ENCODE measurements at regions not wholly inside any gene's neighbourhood (a gene's known extent, or its start where the extent isn't known, plus 50 kb on each side); places are given as distances from the start of the nearest gene placed in this dataset.

DNA sequence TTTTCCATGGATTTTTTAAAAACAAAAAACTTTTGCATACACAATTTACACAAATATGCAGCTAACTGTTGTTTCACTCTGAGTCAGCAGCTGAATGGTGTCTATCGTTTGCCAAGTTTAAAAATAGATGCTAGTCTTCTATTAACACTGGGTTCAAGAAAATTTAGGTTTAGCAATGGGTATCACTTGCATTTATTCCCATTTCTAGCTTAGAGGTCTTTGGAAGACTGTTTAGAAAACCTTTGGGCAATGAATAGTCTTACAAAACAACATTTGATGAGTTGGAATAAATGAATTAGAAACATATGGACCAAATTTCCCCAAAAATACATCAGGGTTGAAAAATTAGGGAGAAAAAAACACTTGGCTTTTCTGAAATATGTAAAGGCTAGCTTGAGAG, 165.8 kb downstream of the LYPLAL1 start:
- Histone ChIP-seq H3K27me3 (ENCODE audit: low read length) (no peaks in the 10 kb centered on the region), H3K4me2 (ENCODE audit: low read depth, low read length, poor library complexity, severe bottlenecking) (no peak overlapping the region), H3K36me3 (ENCODE audit: low read length) (no peaks in the 10 kb centered on the region), H3K27ac (ENCODE audit: low read depth, low read length) (no peak overlapping the region), H3K9me3 (ENCODE audit: insufficient read depth, low read length) (no peaks in the 10 kb centered on the region), H4K20me1 (ENCODE audit: low read depth, low read length) (no peaks in the 10 kb centered on the region), H3K9me2 (replicated peaks; ENCODE audit: insufficient read depth, low read length) (no peaks in the 10 kb centered on the region), H3K79me2 (ENCODE audit: insufficient read depth, low read length) (no peaks in the 10 kb centered on the region), H3K9ac (ENCODE audit: low read length) (no peak overlapping the region), H3K4me3 (ENCODE audit: insufficient read depth, low read length, poor library complexity, severe bottlenecking) (no peak overlapping the region), H2AFZ (ENCODE audit: low read depth, low read length, severe bottlenecking) (no peak overlapping the region), H3F3A (ENCODE audit: insufficient read depth) (no peaks in the 10 kb centered on the region)
- TF ChIP-seq EZH2phosphoT487 (conservative IDR thresholded peaks at IDR 0.05; ENCODE audit: low read length) = no peak
- TF ChIP-seq, protein P1, sequence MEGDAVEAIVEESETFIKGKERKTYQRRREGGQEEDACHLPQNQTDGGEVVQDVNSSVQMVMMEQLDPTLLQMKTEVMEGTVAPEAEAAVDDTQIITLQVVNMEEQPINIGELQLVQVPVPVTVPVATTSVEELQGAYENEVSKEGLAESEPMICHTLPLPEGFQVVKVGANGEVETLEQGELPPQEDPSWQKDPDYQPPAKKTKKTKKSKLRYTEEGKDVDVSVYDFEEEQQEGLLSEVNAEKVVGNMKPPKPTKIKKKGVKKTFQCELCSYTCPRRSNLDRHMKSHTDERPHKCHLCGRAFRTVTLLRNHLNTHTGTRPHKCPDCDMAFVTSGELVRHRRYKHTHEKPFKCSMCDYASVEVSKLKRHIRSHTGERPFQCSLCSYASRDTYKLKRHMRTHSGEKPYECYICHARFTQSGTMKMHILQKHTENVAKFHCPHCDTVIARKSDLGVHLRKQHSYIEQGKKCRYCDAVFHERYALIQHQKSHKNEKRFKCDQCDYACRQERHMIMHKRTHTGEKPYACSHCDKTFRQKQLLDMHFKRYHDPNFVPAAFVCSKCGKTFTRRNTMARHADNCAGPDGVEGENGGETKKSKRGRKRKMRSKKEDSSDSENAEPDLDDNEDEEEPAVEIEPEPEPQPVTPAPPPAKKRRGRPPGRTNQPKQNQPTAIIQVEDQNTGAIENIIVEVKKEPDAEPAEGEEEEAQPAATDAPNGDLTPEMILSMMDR (IDR thresholded peaks at IDR 0.05; ENCODE audit: insufficient read depth, low read length, poor library complexity, severe bottlenecking) = no peak

DNA sequence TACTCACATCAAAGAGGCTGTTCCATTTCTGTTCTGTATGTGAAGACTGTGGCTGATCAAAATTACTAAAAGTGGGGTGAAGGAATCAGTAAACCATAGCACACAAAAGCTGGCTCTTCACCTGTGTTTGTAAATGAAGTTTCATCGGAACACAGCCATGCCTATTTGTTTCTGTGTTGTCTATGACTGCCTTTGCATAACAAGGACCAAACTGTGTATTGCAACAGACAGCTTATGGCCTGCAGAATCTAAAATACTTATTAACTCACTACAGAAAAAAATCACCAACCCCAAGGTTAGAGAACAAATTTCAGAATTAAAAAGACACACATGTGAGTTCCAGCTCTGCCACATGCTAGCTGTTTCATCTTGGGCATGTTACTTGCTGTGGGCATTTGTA, 163.9 kb downstream of the LYPLAL1 start:
- H3K79me2 ChIP-seq (ENCODE audit: insufficient read depth, low read length) = no peaks in the 10 kb centered on the region
- no peaks in the 10 kb centered on the region for H4K20me1 ChIP-seq (ENCODE audit: low read depth, low read length)
- H3K4me2 ChIP-seq (ENCODE audit: low read depth, low read length, poor library complexity, severe bottlenecking) = no peak overlapping the region
- TF ChIP-seq EZH2phosphoT487 (conservative IDR thresholded peaks at IDR 0.05; ENCODE audit: low read length) = no peak
- TF ChIP-seq, protein P1 (IDR thresholded peaks at IDR 0.05; ENCODE audit: insufficient read depth, low read length, poor library complexity, severe bottlenecking) = no peak
- no peaks in the 10 kb centered on the region for H3K36me3 ChIP-seq (ENCODE audit: low read length)
- H3K9me2 ChIP-seq (replicated peaks; ENCODE audit: insufficient read depth, low read length) = no peaks in the 10 kb centered on the region
- H2AFZ ChIP-seq (ENCODE audit: low read depth, low read length, severe bottlenecking) = no peak overlapping the region
- no peaks in the 10 kb centered on the region for H3K27me3 ChIP-seq (ENCODE audit: low read length)
- H3K27ac ChIP-seq (ENCODE audit: low read depth, low read length) = no peak overlapping the region
- H3F3A ChIP-seq (ENCODE audit: insufficient read depth) = no peaks in the 10 kb centered on the region
- H3K9me3 ChIP-seq (ENCODE audit: insufficient read depth, low read length) = no peaks in the 10 kb centered on the region
- H3K9ac ChIP-seq (ENCODE audit: low read length) = no peak overlapping the region
- no peak overlapping the region for H3K4me3 ChIP-seq (ENCODE audit: insufficient read depth, low read length, poor library complexity, severe bottlenecking)

DNA sequence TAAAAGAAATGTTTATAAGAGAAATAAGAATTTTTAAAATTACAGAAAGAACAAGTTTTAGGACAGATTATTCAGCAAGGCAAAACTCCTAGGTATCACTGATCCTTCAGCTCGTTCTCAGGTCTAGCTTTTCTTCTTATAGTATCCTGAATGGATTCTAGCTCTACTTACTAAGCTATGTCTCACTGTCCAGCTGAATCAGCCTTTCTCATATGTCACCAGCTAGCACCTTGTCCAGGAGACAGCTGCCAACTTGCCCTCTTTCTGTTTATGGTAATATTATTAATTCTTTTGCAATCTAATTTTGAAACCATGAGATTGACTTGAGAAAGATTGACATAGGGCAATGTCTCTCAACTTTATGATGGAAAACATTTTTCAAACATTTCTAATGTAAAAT, 159.9 kb downstream of the LYPLAL1 start:
- no peak for TF ChIP-seq EZH2phosphoT487 (conservative IDR thresholded peaks at IDR 0.05; ENCODE audit: low read length)
- TF ChIP-seq, protein P1 (IDR thresholded peaks at IDR 0.05; ENCODE audit: insufficient read depth, low read length, poor library complexity, severe bottlenecking) = no peak

More for the DNA sequence above, 159.9 kb downstream of the LYPLAL1 start:
- Histone ChIP-seq H3K4me3 (ENCODE audit: insufficient read depth, low read length, poor library complexity, severe bottlenecking) (no peak overlapping the region), H3K36me3 (ENCODE audit: low read length) (no peaks in the 10 kb centered on the region), H4K20me1 (ENCODE audit: low read depth, low read length) (no peaks in the 10 kb centered on the region), H3K27me3 (ENCODE audit: low read length) (no peaks in the 10 kb centered on the region), H3F3A (ENCODE audit: insufficient read depth) (no peaks in the 10 kb centered on the region), H3K9me3 (ENCODE audit: insufficient read depth, low read length) (no peaks in the 10 kb centered on the region), H3K9ac (ENCODE audit: low read length) (no peak overlapping the region), H3K4me2 (ENCODE audit: low read depth, low read length, poor library complexity, severe bottlenecking) (no peak overlapping the region), H3K27ac (ENCODE audit: low read depth, low read length) (no peak overlapping the region), H3K79me2 (ENCODE audit: insufficient read depth, low read length) (no peaks in the 10 kb centered on the region), H3K9me2 (replicated peaks; ENCODE audit: insufficient read depth, low read length) (no peaks in the 10 kb centered on the region), H2AFZ (ENCODE audit: low read depth, low read length, severe bottlenecking) (no peak overlapping the region)
